DMS53 treated with DMSO at 0.1 percent for 48 hours (cell line): ENCODE measurements at regions not wholly inside any gene's neighbourhood (a gene's known extent, or its start where the extent isn't known, plus 50 kb on each side); places are given as distances from the start of the nearest gene placed in this dataset.
A peak's percentile ranks its signal among the peaks of the same experiment; 100 is the strongest.
"Not testable (repeated sequence)": the region's sequence is repeated elsewhere in the genome, so short reads cannot be mapped to it uniquely, and the experiment has no call there.

Experiments used
- DNase-seq: peaks from one replicate; lab custom pipeline; 2025; ENCODE audit not compliant: unreplicated experiment; lab: John Stamatoyannopoulos, UW

GRCh38 chrX:117843749-117844148 is 272.9 kb downstream of the KLHL13 start:
- no peak for DNase-seq

DNA sequence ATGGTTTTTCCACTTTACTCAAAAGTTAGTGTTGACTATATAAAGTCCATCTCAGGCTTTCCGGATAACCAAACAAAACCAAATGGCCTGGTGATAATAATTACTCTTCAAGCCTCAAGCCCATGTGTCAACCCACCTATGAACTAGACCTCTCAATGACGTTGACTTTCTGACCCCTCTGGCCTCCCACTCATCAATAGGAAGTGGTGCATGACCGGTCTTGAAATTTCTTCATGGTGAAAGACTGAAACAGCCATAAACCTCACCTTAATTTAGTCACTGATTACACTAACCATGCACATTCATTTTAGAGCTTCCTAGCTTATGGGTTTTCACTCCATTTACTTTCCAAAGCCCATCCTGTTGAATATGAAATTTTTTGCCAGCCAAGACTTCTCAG is 276.0 kb downstream of the KLHL13 start:
- DNase-seq = no peak

DNA sequence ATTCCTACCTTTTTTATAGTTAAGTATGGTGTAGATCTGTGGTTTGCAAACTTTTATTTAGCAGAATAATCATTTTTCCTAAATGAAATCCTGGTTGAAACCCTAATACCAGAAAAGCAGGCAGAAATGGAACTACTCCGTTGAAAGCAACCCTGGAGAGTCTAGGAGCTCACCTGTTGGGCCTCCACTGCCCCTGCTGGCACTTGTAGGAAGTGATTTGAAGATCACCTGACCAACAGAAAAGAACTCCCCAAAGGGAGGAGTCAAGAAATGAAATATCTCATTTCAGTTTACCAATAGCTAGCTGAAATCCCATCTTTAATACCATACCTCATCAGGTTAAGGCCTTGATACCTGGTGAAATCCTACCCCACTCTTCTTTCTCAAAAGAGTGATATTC is 277.1 kb downstream of the KLHL13 start:
- no peak for DNase-seq

DNA sequence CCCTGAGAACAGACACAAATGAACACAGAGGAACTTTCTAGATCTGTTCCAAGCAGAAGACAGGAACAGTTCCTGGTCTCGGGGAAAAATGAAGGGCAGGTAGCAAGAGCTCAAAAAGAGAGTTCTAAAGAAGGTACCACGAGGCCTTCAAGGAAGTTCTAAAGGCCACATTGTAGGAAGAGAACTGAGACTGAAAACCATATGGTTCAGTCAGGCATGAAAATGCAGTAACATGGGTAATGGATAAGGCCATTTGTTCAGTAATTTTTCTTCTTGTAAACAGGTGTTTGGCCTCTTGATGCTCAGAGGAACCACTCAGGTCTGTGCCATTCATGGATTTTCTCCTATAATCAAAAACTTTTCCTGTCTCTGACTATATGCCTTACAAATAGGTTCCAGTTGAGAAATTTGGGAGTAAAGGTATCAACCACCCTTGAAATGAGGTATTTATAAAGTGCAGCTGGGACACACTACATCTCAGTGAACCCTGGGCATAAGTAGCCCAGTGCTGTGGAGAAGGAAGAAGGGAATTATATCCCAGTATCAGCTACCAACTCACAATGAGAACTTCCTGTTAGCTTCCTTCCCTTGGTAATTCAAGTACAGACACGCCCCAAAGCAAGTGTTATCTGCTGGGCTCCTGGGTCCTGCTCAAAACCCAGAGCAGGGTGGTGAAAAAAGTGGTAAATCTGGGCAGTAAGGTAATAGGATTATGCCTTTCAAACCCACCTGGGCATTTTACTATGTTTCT is 277.9 kb downstream of the KLHL13 start:
- DNase-seq = no peak

DNA sequence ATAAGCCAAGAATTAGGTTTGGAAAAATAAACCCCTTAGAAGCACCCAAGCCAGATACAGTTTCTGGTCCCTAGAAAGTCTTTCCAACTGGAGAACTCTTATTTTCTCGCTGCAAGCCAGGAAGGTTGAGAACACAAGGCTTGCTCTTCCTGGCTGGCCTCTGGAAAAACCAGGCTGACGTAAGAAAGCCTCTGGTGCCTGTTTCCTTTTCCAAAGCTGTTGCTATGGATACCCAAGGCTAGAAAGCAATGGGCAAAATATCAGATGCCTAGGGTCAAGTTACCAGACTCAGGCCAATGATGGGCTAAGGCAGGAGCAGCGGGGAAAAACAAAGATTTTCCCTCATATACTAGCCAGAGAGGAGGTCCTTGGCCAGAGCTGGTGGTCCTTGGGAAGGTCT is 281.6 kb downstream of the KLHL13 start:
- DNase-seq = no peak

GRCh38 chrX:117834076-117834475 is 282.5 kb downstream of the KLHL13 start:
- DNase-seq = no peak

- DNase-seq = not testable (repeated sequence)
Observed at GRCh38 chrX:117821472-117821871, 295.1 kb downstream of the KLHL13 start.

DNA sequence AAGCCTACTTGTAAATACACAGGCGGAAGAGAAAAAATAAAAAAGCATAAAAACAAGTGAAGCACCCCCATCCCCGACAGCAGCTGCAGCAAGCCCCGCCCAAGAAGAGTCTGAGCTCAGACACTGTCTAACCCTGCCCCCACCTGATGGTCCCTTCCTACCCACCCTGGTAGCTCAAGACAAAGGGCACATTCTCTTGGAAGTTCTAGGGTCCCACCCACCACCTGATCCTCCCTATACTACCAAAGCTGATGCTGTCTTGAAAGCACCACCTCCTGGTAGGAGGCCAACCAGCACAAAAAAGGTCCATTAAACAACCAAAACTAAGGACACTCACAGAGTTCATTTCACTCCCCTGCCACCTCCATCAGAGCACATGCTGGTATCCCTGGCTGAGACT is 308.2 kb downstream of the KLHL13 start:
- DNase-seq = no peak

GRCh38 chrX:117803463-117803862 is 313.1 kb downstream of the KLHL13 start:
- no peak for DNase-seq

DNA sequence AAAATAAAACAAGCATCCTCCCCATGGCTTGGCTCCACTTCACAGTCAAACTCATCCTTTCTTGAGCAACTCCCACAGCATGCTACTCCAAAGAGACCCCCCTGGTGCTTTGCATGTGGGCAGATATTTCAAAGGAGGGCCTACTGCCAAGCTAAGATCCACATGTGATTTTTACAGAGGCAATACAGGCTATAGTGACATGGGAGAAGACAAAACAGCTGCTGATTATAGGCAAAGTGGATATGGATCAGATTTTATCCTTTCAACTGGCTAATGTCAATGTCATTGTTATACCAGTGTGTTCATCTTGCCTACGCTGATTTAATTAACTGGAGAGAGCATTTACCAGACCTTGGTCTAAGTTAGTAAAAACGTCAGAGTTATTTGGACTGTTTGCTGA is 328.3 kb downstream of the KLHL13 start:
- DNase-seq = no peak

- DNase-seq = no peak
Observed at GRCh38 chrX:117771384-117771783, 345.2 kb downstream of the KLHL13 start.

GRCh38 chrX:117768861-117769604 is 347.6 kb downstream of the KLHL13 start:
- no peak for DNase-seq

DNA sequence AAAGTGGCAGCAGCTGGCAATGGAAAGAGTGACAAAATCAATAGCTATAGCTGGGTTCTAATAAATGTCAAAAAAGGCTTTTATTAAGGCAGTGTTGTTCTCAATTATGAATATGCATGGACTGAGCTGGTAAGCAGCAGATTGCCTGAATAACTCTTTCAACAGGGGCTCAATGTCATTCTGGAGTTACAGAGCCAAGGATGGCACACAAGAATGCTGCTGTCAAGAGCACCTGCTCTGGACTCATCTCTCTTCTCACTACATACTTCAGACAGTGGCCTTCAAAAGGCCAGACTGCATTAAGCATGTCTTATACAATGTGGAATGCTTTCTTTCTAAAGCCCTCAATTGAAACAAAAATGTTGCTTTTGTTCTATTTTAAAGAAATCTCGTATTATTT is 351.4 kb downstream of the KLHL13 start:
- DNase-seq = no peak

DNA sequence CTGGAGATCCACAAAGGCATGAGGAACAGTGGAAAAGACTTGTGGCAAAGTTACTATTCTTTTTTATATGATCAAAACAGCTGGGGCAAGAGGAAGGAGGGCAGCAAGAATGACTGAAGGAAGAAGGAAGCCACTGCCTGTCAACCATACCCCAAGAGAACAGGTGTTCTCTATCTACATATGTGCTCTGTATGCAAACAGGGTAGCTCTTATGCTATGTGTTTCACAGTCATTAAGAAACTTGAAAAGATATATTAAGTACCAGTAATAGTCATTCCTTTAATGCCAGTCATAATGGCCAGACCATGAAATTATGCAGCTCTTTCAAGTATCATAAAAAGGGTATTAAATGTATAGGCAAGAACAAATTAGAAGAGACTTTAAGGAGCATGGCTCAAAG is 363.9 kb downstream of the KLHL13 start:
- DNase-seq = no peak

GRCh38 chrX:117751155-117751554 is 365.5 kb downstream of the KLHL13 start:
- DNase-seq = no peak

DNA sequence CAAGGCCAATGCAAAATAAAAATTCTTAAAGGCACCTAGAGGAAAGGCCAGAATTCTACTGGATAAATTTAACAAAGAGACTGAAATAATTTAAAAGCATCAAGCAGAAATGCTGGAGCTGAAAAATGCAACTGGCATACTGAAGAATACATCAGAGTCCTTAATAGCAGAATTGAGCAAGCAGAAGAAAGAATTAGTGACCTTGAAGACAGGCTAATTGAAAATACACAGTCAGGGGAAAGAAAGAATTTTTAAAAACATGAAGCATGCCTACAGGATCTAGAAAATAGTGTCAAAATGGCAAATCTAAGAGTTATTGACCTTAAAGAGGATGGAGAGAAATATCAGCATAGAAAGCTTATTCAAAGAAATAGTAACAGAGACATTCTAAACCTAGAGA is 371.7 kb downstream of the KLHL13 start:
- DNase-seq = no peak

DNA sequence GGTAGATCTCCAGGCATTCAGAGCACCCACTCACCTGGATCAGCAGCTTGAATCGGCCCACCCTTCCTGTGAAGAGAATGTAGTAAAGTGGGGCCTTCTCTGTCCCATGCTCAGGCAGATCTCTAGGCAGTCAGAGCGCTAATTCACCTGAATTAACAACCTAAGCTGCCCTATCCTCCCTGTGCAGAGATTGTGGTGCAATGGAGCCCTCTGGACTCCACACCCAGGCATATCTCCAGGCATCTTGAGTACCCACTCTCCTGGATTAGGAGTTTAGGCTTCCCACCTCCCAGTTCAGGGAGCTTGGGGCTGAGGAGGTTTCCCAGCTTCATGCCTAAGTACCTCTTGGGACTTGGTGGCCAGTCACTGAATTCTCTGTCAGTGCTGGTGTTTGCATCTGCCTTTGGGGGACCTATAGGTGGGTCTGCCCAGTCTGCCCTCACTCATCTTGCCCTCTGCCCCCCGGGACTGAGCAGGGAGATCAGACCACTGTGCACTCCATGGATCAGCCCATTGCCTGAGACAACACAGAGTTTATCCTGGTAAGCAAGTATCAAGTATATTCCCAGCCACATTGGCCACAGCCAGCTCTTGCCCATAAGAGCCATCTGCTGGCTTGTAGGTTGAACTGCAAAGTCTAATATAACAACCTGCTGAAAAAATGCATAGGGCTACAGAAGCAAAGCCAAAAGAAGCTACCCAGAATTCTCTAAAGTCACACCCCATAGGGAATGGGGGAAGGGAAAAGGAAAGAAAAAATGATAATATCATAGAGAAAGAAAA is 372.9 kb downstream of the KLHL13 start:
- peak; percentile 24 for DNase-seq

DNA sequence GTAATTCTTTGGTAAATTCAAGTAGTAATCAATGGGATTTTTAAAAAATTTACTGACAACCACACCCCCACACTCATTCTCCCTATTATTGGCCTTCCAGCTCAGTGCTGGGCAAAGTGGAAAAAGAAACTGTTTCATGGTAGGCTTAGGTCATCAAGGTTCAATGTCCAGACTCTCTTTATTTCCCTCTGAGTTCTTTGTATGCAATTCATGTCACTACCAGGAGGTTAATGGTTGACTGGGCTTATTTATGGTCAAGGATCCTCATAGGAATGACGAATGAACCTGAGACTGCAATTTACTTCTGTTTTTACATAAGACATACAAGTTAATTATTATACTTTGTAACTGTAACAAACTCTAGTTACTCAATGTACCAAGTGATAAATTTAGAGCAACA is 403.2 kb downstream of the KLHL13 start:
- DNase-seq = no peak

DNA sequence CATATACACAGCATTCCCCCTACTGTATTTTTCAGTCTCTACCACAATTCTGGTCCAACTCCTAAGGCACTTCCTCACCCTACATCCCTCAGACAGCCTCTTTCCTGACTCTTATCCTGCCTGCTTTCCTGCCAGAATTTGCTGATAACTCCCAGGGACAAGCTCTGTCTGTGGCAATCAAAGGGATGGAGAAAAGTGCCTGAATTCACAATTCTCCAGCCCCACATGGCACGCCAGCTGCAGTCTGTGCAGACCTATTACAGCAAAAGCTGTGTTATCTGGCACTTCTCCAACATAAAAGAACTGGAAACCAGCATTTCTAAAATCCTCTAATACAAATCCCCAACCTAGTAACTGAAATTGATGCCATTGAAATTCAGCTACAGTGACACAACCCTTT is 404.8 kb downstream of the KLHL13 start:
- DNase-seq = no peak

GRCh38 chrX:117707948-117708743 is 408.5 kb downstream of the KLHL13 start:
- DNase-seq = no peak

- no peak for DNase-seq
Observed at GRCh38 chrX:117701050-117701449, 415.6 kb downstream of the KLHL13 start.
